Transverse colon (tissue), 4 donors: ENCODE measurements at regions not wholly inside any gene's neighbourhood (a gene's known extent, or its start where the extent isn't known, plus 50 kb on each side); places are given as distances from the start of the nearest gene placed in this dataset.

Experiments used
- DNase-seq: peaks from one replicate; pipeline ENCODE4 v3.0.0-alpha.2; 2019
- H3K27ac ChIP-seq, 4 donors: fragments of 200-600 bp; sonication (generic); 2 replicates each; pipeline ENCODE4 v1.5.1; 2016 to 2018; ENCODE audit warnings: inconsistent platforms in 4 of 4
- H3K27me3 ChIP-seq: fragments of 200-600 bp; sonication (generic); 2 replicates; pipeline ENCODE4 v1.5.1; 2017; ENCODE audit warnings: inconsistent platforms
- H3K36me3 ChIP-seq, 4 donors: fragments of 200-600 bp; sonication (generic); 2 replicates each; pipeline ENCODE4 v1.5.1; 2017 to 2019; ENCODE audit warnings: inconsistent platforms in 4 of 4
- H3K4me1 ChIP-seq, 4 donors: fragments of 200-600 bp; sonication (generic); 2 replicates each; pipeline ENCODE4 v1.5.1; 2017 to 2020; ENCODE audit warnings: inconsistent platforms in 4 of 4
- H3K4me3 ChIP-seq, 4 donors: fragments of 200-600 bp; sonication (generic); 1 replicate in 1 of 4; 2 replicates in 3 of 4; pipeline versions ENCODE4 v1.5.1 to v1.6.1; 2017 to 2019; ENCODE audit warnings: inconsistent platforms in 4 of 4
- H3K9me3 ChIP-seq, 2 donors: fragments of 200-600 bp; sonication (generic); 2 replicates each; pipeline ENCODE4 v1.5.1; 2017 to 2019; ENCODE audit warnings: inconsistent platforms in 2 of 2
- CTCF ChIP-seq, 5 experiments: fragments of 200-600 bp in 3 of 5; fragments of 450-650 bp in 2 of 5; sonication (generic) in 3 of 5; IDR thresholded peaks; 1 replicate in 2 of 5; 2 replicates in 3 of 5; pipeline ENCODE4 v1.5.1; 2016 to 2017; ENCODE audit warnings: antibody characterized with exemption in 5 of 5, inconsistent platforms in 3 of 5, mild to moderate bottlenecking in 2 of 5, moderate library complexity in 1 of 5
- EP300 ChIP-seq: sonication (generic); formaldehyde crosslinking; IDR thresholded peaks from one replicate; pipeline ENCODE4 v1.6.1; 2017; ENCODE audit warnings: antibody characterized with exemption, low read depth
- POLR2A ChIP-seq: fragments of 450-650 bp; IDR thresholded peaks from one replicate; pipeline ENCODE4 v1.6.1; 2016; ENCODE audit warnings: antibody characterized with exemption, mild to moderate bottlenecking, moderate library complexity
- POLR2AphosphoS5 ChIP-seq, 3 donors: sonication (generic); formaldehyde crosslinking; IDR thresholded peaks; one replicate each; pipeline ENCODE4 v1.6.1; 2016; ENCODE audit warnings: antibody characterized with exemption in 3 of 3
- WGBS, 2 donors: methylation state at CpG; one replicate each; pipeline ENCODE4 v1.1.5; 2018; ENCODE audit warnings: low coverage in 1 of 2; 5-methylcytosine and 5-hydroxymethylcytosine counted together
- in situ Hi-C, 4 donors: fragments of 200-750 bp; cut with MboI; loops; one replicate each; pipeline versions ENCODE4 v1.15.0 to v1.15.1; 2017; ENCODE audit warnings: low sequenced_read_pairs in 3 of 4, low pct_ligation_motif_present in 1 of 4, low pct_unique_long_range_greater_than_20kb in 1 of 4
- intact Hi-C: fragments of 100-400 bp; cut with DNase I; formaldehyde crosslinking; loops from one replicate; pipeline ENCODE4 v1.15.1; 2023; ENCODE audit warnings: low total_unique reads

- Histone ChIP-seq H3K9me3 (no peaks in the 10 kb centered on the region), H3K27ac (no peak overlapping the region), H3K27me3 (no peaks in the 10 kb centered on the region), H3K4me3 (no peak overlapping the region), H3K36me3 (no peaks in the 10 kb centered on the region), H3K4me1 (no peaks in the 10 kb centered on the region)
- intact Hi-C loops = no loop called here
- 66 to 68% methylated on average over 3 of the region's 3 CpGs for WGBS, 2 donors
- no peak for TF ChIP-seq EP300
- TF ChIP-seq POLR2AphosphoS5 (IDR thresholded peaks at IDR 0.05) = no peak
- TF ChIP-seq CTCF (IDR thresholded peaks at IDR 0.05) = no peak
- no peak for TF ChIP-seq POLR2A
- DNase-seq = no peak
- in situ Hi-C loops = no loop called here
Measured at GRCh38 chr2:146624430-146625160, 1220.2 kb upstream of the ACVR2A start.

- Histone ChIP-seq H3K27ac (no peak overlapping the region), H3K27me3 (no peaks in the 10 kb centered on the region), H3K4me3 (no peak overlapping the region), H3K4me1 (no peaks in the 10 kb centered on the region), H3K36me3 (no peaks in the 10 kb centered on the region), H3K9me3 (no peaks in the 10 kb centered on the region)
- 65 to 80% methylated on average over 3 of the region's 3 CpGs for WGBS, 2 donors
- DNase-seq = no peak
- TF ChIP-seq POLR2AphosphoS5 (IDR thresholded peaks at IDR 0.05) (no peak), EP300 (no peak), CTCF (IDR thresholded peaks at IDR 0.05) (no peak), POLR2A (no peak)
- intact Hi-C loops = no loop called here
- in situ Hi-C loops = no loop called here
Measured at GRCh38 chr2:146623771-146624170, 1221.1 kb upstream of the ACVR2A start.

GRCh38 chr2:146621656-146622055 is 1223.2 kb upstream of the ACVR2A start:
- no peaks in the 10 kb centered on the region for H3K9me3 ChIP-seq
- WGBS, 2 donors = 64% methylated on average over 1 of the region's 1 CpG; no CpG with 5 or more reads in 1 of the 2 donors
- no peaks in the 10 kb centered on the region for H3K27me3 ChIP-seq
- H3K4me1 ChIP-seq = no peaks in the 10 kb centered on the region
- H3K36me3 ChIP-seq = no peaks in the 10 kb centered on the region
- in situ Hi-C loops (no loop called here), intact Hi-C loops (no loop called here)
- H3K4me3 ChIP-seq = no peak overlapping the region
- no peak overlapping the region for H3K27ac ChIP-seq
- no peak for TF ChIP-seq CTCF (IDR thresholded peaks at IDR 0.05)
- TF ChIP-seq POLR2A = no peak
- no peak for TF ChIP-seq POLR2AphosphoS5 (IDR thresholded peaks at IDR 0.05)
- TF ChIP-seq EP300 = no peak
- DNase-seq = no peak

GRCh38 chr2:146615778-146616177 is 1229.1 kb upstream of the ACVR2A start:
- DNase-seq = no peak
- no peak overlapping the region for H3K27ac ChIP-seq
- H3K4me1 ChIP-seq = peaks cover 0 to 4% (median 0%) of the 10 kb centered on the region in 4 donors
- no peak for TF ChIP-seq POLR2AphosphoS5 (IDR thresholded peaks at IDR 0.05)
- no peak for TF ChIP-seq POLR2A
- TF ChIP-seq CTCF (IDR thresholded peaks at IDR 0.05) = no peak
- no peak for TF ChIP-seq EP300
- intact Hi-C loops (no loop called here), in situ Hi-C loops (no loop called here)
- WGBS, 2 donors = 43 to 44% methylated on average over 1 of the region's 1 CpG
- H3K4me3 ChIP-seq = no peak overlapping the region
- H3K27me3 ChIP-seq = no peaks in the 10 kb centered on the region
- peaks cover 0 to 11% of the 10 kb centered on the region in 2 donors for H3K9me3 ChIP-seq
- H3K36me3 ChIP-seq = no peaks in the 10 kb centered on the region
